CD8-positive, alpha-beta memory T cell (primary cell): ENCODE measurements at regions not wholly inside any gene's neighbourhood (a gene's known extent, or its start where the extent isn't known, plus 50 kb on each side); places are given as distances from the start of the nearest gene placed in this dataset.
"Not testable (repeated sequence)": the region's sequence is repeated elsewhere in the genome, so short reads cannot be mapped to it uniquely, and the experiment has no call there.

Experiments
- CTCF ChIA-PET: fragments of 350-600 bp; sonication (Branson Sonifier 250); formaldehyde crosslinking; loops from one replicate; lab custom pipeline; 2021; ENCODE audit warnings: antibody characterized with exemption; lab: Charles Lee
- POLR2A ChIA-PET: fragments of 350-600 bp; sonication (Branson Sonifier 250); formaldehyde crosslinking; loops from one replicate; lab custom pipeline; 2021; ENCODE audit warnings: antibody characterized with exemption; lab: Charles Lee
- DNase-seq, 5 donors: peaks; one replicate each; pipeline versions ENCODE4 v3.0.0 to v3.0.0-alpha.2; 2020 to 2022; ENCODE audit warnings: mixed read lengths in 1 of 5
- H3K27ac ChIP-seq: one replicate; pipeline ENCODE4 v1.7.0; 2013; ENCODE audit warnings: low read depth, mild to moderate bottlenecking, low read length, moderate library complexity
- H3K27me3 ChIP-seq: 2 replicates; pipeline ENCODE4 v1.7.0; 2013; ENCODE audit warnings: low read length, mild to moderate bottlenecking; ENCODE audit not compliant: insufficient read depth, poor library complexity, severe bottlenecking
- H3K36me3 ChIP-seq: 2 replicates; pipeline ENCODE4 v1.7.0; 2013; ENCODE audit warnings: mild to moderate bottlenecking, low read length, moderate library complexity; ENCODE audit not compliant: insufficient read depth
- H3K4me1 ChIP-seq: 2 replicates; pipeline ENCODE4 v1.7.0; 2013; ENCODE audit warnings: mild to moderate bottlenecking, low read length, moderate library complexity; ENCODE audit not compliant: insufficient read depth
- H3K4me3 ChIP-seq: 2 replicates; pipeline ENCODE4 v1.7.0; 2013; ENCODE audit warnings: mild to moderate bottlenecking, low read length
- H3K9me3 ChIP-seq: 2 replicates; pipeline ENCODE4 v1.7.0; 2013; ENCODE audit warnings: mild to moderate bottlenecking, low read length
- H3K27ac Mint-ChIP-seq, 8 donors: one replicate each; pipeline ENCODE4 v1.8.0; 2020 to 2021; ENCODE audit warnings: mixed read lengths in 8 of 8, mild to moderate bottlenecking in 6 of 8, inconsistent platforms in 3 of 8, moderate library complexity in 3 of 8
- H3K27me3 Mint-ChIP-seq, 2 donors: one replicate each; pipeline ENCODE4 v1.8.0; 2020 to 2021; ENCODE audit warnings: mixed read lengths in 2 of 2, mild to moderate bottlenecking in 1 of 2, moderate library complexity in 1 of 2
- H3K36me3 Mint-ChIP-seq, 3 donors: one replicate each; pipeline ENCODE4 v1.8.0; 2020 to 2021; ENCODE audit warnings: mixed read lengths in 3 of 3, inconsistent platforms in 1 of 3, mild to moderate bottlenecking in 1 of 3
- H3K4me1 Mint-ChIP-seq, 3 donors: one replicate each; pipeline ENCODE4 v1.8.0; 2020 to 2021; ENCODE audit warnings: mixed read lengths in 3 of 3, inconsistent platforms in 1 of 3, mild to moderate bottlenecking in 1 of 3
- H3K4me3 Mint-ChIP-seq, 7 donors: one replicate each; pipeline ENCODE4 v1.8.0; 2020 to 2021; ENCODE audit warnings: mixed read lengths in 7 of 7, mild to moderate bottlenecking in 6 of 7, moderate library complexity in 4 of 7, inconsistent platforms in 2 of 7
- H3K9me3 Mint-ChIP-seq, 5 donors: one replicate each; pipeline ENCODE4 v1.8.0; 2020 to 2022; ENCODE audit warnings: mixed read lengths in 5 of 5, mild to moderate bottlenecking in 3 of 5, moderate library complexity in 2 of 5, inconsistent platforms in 1 of 5

- POLR2A ChIA-PET = no interaction called here
- Mint-ChIP-seq H3K4me3 (no peak overlapping the region), H3K36me3 (peaks cover 0 to 9% (median 0%) of the 10 kb centered on the region in 3 donors), H3K9me3 (peaks cover 0 to 5% (median 0%) of the 10 kb centered on the region in 5 donors), H3K4me1 (no peaks in the 10 kb centered on the region), H3K27me3 (peaks cover 4 to 7% of the 10 kb centered on the region in 2 donors), H3K27ac (no peak overlapping the region)
- CTCF ChIA-PET = interaction anchor here (1.6 kb wide), 1 partner anchor 10 kb away, joined by 3 read pairs; no protein-coding TSS in a partner anchor
- H3K27ac ChIP-seq = no peak overlapping the region
- no peaks in the 10 kb centered on the region for H3K4me1 ChIP-seq
- H3K4me3 ChIP-seq = no peak overlapping the region
- H3K9me3 ChIP-seq = no peaks in the 10 kb centered on the region
- no peaks in the 10 kb centered on the region for H3K27me3 ChIP-seq
- DNase-seq = no peak
- H3K36me3 ChIP-seq = no peaks in the 10 kb centered on the region
Measured at GRCh38 chr4:151852202-151852601, 91.4 kb upstream of the GATB start.

DNA sequence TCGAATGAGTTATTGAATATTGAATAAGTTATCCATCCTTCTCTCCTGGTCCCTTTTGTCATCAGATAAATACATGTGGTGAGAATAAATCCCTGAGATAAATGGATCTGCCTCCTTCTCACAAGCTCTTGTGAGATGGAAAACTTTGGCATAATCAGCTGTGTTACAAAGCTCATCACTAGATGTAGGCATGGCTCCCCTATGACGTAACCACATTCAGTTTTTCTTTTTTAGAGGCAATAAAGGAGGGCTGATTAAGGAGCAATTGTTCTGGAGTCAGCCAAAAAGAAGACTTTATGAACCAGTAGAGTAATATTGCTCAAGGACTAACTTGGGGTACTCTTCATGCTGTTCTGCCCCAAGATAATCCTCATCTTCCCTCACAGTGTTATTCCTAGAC is 90.5 kb upstream of the GATB start:
- no peak overlapping the region for H3K4me3 Mint-ChIP-seq
- peaks cover 7% of the 10 kb centered on the region in 2 donors for H3K27me3 Mint-ChIP-seq
- DNase-seq = no peak
- no peak overlapping the region for H3K4me3 ChIP-seq
- H3K4me1 Mint-ChIP-seq = no peaks in the 10 kb centered on the region
- H3K36me3 ChIP-seq = no peaks in the 10 kb centered on the region
- peaks cover 0 to 9% (median 0%) of the 10 kb centered on the region in 3 donors for H3K36me3 Mint-ChIP-seq
- ChIA-PET POLR2A (no interaction called here), CTCF (interaction anchor here (1.6 kb wide), 1 partner anchor 10 kb away, joined by 3 read pairs; no protein-coding TSS in a partner anchor)
- H3K4me1 ChIP-seq = no peaks in the 10 kb centered on the region
- no peaks in the 10 kb centered on the region for H3K27me3 ChIP-seq
- H3K9me3 ChIP-seq = no peaks in the 10 kb centered on the region
- no peak overlapping the region for H3K27ac ChIP-seq
- H3K9me3 Mint-ChIP-seq = peaks cover 0 to 5% (median 0%) of the 10 kb centered on the region in 5 donors
- no peak overlapping the region for H3K27ac Mint-ChIP-seq

GRCh38 chr4:151850791-151851213 is 90.0 kb upstream of the GATB start:
- no peak for DNase-seq
- no peaks in the 10 kb centered on the region for H3K4me1 Mint-ChIP-seq
- POLR2A ChIA-PET = no interaction called here
- no peak overlapping the region for H3K4me3 Mint-ChIP-seq
- Histone ChIP-seq H3K4me1 (no peaks in the 10 kb centered on the region), H3K27me3 (no peaks in the 10 kb centered on the region), H3K27ac (no peak overlapping the region), H3K4me3 (no peak overlapping the region), H3K9me3 (no peaks in the 10 kb centered on the region), H3K36me3 (no peaks in the 10 kb centered on the region)
- CTCF ChIA-PET = no interaction called here
- H3K27me3 Mint-ChIP-seq = peaks cover 7 to 10% of the 10 kb centered on the region in 2 donors
- H3K9me3 Mint-ChIP-seq = peaks cover 0 to 5% (median 0%) of the 10 kb centered on the region in 5 donors
- no peak overlapping the region for H3K27ac Mint-ChIP-seq
- H3K36me3 Mint-ChIP-seq = peaks cover 0 to 9% (median 0%) of the 10 kb centered on the region in 3 donors

DNA sequence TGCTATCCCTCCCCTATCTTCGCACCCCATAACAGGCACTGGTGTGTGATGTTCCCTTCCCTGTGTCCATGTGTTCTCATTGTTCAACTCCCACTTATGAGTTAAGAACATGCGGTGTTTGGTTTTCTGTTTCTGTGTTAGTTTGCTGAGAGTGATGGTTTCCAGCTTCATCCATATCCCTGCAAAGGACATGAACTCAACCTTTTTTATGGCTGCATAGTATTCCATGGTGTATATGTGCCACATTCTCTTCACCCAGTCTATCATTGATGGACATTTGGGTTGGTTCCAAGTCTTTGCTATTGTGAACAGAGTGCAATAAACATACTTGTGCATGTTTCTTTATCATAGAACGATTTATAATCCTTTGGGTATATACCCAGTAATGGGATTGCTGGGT is 84.7 kb upstream of the GATB start:
- H3K4me3 ChIP-seq, DNase-seq, H3K9me3 Mint-ChIP-seq, H3K4me1 Mint-ChIP-seq, H3K4me3 Mint-ChIP-seq, H3K4me1 ChIP-seq, H3K27me3 ChIP-seq, H3K36me3 Mint-ChIP-seq, H3K27ac ChIP-seq, H3K36me3 ChIP-seq, H3K9me3 ChIP-seq, POLR2A ChIA-PET, CTCF ChIA-PET: not testable (repeated sequence)
- H3K27me3 Mint-ChIP-seq = peaks cover 13 to 14% of the 10 kb centered on the region in 2 donors
- peak overlapping the region in 1 of 8 donors; percentile 53 for H3K27ac Mint-ChIP-seq

DNA sequence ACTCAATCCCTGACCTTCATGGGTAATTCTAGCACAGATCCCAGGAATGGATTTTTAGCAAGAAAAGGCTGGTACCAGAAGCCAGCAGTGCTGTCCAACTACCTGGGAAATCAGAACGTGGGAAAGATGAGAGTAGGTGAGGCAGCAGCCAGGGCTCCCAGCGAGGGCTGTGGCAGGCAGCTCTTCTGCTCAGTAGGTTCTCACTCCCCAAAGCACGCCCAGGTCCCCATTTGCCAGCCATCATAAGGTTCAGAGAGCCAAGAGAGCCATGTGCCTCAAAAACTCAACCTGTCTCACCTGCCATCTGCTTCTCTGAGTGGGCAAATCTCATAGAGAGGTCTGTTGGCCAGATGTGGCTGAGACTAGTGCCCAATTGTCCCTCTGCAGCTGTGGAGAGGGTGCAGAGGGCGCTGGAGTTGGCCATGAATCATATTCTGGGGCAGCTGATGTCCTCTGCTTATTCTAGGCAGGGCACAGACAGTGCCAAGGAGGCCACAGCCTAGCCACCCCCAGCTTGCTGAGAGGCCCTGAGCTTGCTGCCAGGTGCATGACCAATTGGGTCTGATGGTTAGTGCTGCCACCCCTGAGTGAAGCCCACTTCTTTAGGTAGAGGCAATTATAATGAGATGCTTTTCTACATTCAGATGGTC is 81.7 kb upstream of the GATB start:
- H3K4me3 Mint-ChIP-seq = no peak overlapping the region
- Histone ChIP-seq H3K4me1 (no peaks in the 10 kb centered on the region), H3K4me3 (no peak overlapping the region), H3K27me3 (no peaks in the 10 kb centered on the region), H3K9me3 (no peaks in the 10 kb centered on the region), H3K27ac (no peak overlapping the region), H3K36me3 (no peaks in the 10 kb centered on the region)
- peaks cover 0 to 2% (median 0%) of the 10 kb centered on the region in 5 donors for H3K9me3 Mint-ChIP-seq
- H3K4me1 Mint-ChIP-seq = no peaks in the 10 kb centered on the region
- DNase-seq = no peak
- peaks cover 6 to 12% of the 10 kb centered on the region in 2 donors for H3K27me3 Mint-ChIP-seq
- no peak overlapping the region for H3K27ac Mint-ChIP-seq
- ChIA-PET CTCF (interaction anchor here (1.4 kb wide), 1 partner anchor 23 kb away, joined by 3 read pairs; no protein-coding TSS in a partner anchor), POLR2A (no interaction called here)
- H3K36me3 Mint-ChIP-seq = no peaks in the 10 kb centered on the region

- ChIA-PET POLR2A (no interaction called here), CTCF (interaction anchor here (1.4 kb wide), 1 partner anchor 13 kb away, joined by 3 read pairs; no protein-coding TSS in a partner anchor)
- Histone ChIP-seq H3K36me3 (no peaks in the 10 kb centered on the region), H3K27me3 (no peaks in the 10 kb centered on the region), H3K9me3 (no peaks in the 10 kb centered on the region), H3K27ac (no peak overlapping the region), H3K4me1 (no peaks in the 10 kb centered on the region), H3K4me3 (no peak overlapping the region)
- no peaks in the 10 kb centered on the region for H3K9me3 Mint-ChIP-seq
- no peak for DNase-seq
- no peak overlapping the region for H3K4me3 Mint-ChIP-seq
- peaks cover 5 to 6% of the 10 kb centered on the region in 2 donors for H3K27me3 Mint-ChIP-seq
- H3K36me3 Mint-ChIP-seq = no peaks in the 10 kb centered on the region
- H3K4me1 Mint-ChIP-seq = no peaks in the 10 kb centered on the region
- H3K27ac Mint-ChIP-seq = no peak overlapping the region
Measured at GRCh38 chr4:151841107-151841506, 80.3 kb upstream of the GATB start.

- CTCF ChIA-PET = interaction anchor here (1.1 kb wide), 1 partner anchor 542 kb away, joined by 3 read pairs; no protein-coding TSS in a partner anchor
- POLR2A ChIA-PET = no interaction called here
- Histone ChIP-seq H3K27ac (no peak overlapping the region), H3K36me3 (no peaks in the 10 kb centered on the region), H3K9me3 (no peaks in the 10 kb centered on the region), H3K4me1 (no peaks in the 10 kb centered on the region), H3K4me3 (no peak overlapping the region), H3K27me3 (no peaks in the 10 kb centered on the region)
- no peak for DNase-seq
- no peaks in the 10 kb centered on the region for H3K4me1 Mint-ChIP-seq
- H3K36me3 Mint-ChIP-seq = no peaks in the 10 kb centered on the region
- H3K9me3 Mint-ChIP-seq = no peaks in the 10 kb centered on the region
- no peak overlapping the region for H3K4me3 Mint-ChIP-seq
- no peak overlapping the region for H3K27ac Mint-ChIP-seq
- H3K27me3 Mint-ChIP-seq = no peaks in the 10 kb centered on the region
Measured at GRCh38 chr4:151835467-151835866, 74.7 kb upstream of the GATB start.

- no peak overlapping the region for H3K4me3 Mint-ChIP-seq
- no peak for DNase-seq
- CTCF ChIA-PET = no interaction called here
Measured at GRCh38 chr4:151833174-151833573, 72.4 kb upstream of the GATB start.

More at GRCh38 chr4:151833174-151833573, 72.4 kb upstream of the GATB start:
- Histone ChIP-seq H3K9me3 (no peaks in the 10 kb centered on the region), H3K27ac (no peak overlapping the region), H3K4me3 (no peak overlapping the region), H3K27me3 (no peaks in the 10 kb centered on the region), H3K4me1 (no peaks in the 10 kb centered on the region), H3K36me3 (no peaks in the 10 kb centered on the region)
- peaks cover 0 to 12% of the 10 kb centered on the region in 2 donors for H3K27me3 Mint-ChIP-seq
- H3K9me3 Mint-ChIP-seq = no peaks in the 10 kb centered on the region
- no peak overlapping the region for H3K27ac Mint-ChIP-seq
- H3K36me3 Mint-ChIP-seq = no peaks in the 10 kb centered on the region
- POLR2A ChIA-PET = no interaction called here
- H3K4me1 Mint-ChIP-seq = no peaks in the 10 kb centered on the region
